ENCODE measurements at regions not wholly inside any gene's neighbourhood (a gene's known extent, or its start where the extent isn't known, plus 50 kb on each side); places are given as distances from the start of the nearest gene placed in this dataset.
"Not testable (repeated sequence)": the region's sequence is repeated elsewhere in the genome, so short reads cannot be mapped to it uniquely, and the experiment has no call there.

DNA sequence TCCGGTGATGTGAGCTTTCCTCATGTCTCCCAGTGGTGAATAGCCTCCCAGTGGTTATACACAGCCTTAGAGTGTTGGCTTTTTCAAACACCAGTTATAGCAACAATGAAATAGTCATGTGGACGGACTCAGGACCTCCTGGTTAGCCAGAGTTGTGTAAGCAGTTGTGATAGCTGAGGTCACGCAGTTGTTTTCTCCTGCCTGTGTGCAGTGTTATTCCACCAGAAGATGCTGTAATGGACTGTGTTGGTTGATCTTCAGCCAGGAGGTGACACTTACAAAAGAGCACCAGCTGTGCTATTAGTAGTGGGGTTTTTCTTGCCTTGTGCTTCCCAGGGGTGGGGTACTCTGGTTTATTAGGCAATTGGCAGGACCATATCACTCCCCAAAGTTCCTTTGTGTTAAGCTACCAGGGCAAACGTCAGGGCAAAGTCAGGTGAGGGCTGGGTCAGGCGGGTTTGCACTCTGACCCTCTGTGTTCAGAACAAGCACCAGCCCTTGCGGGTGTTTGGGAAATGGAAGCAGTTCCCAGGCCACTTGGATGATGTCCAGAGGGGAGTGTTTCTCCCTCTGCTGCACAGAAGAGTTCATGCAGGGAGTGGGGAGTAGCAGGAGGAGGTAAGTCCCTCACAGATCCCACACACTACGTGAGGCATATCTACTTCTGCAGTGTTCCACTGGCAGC lies 252.6 kb downstream of the TMEM47 start:
- no peak for DNase-seq

DNA sequence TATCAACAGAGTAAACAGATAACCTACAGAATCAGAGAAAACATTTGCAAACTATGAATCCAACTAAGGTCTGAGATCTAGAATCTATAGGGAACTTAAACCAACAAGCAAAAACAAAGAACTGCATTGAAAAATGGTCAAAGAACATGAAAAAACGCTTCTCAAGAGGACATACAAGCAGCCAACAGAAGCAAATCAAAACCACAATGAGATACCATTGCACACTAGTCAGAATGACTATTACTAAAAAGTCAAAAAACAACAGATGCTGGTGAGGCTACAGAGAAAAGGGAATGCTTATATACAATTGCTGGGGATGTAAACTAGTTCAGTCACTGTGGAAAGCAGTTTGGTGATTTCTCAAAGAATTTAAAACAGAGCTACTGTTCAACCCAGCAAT lies 255.7 kb downstream of the TMEM47 start:
- DNase-seq, result no peak

DNA sequence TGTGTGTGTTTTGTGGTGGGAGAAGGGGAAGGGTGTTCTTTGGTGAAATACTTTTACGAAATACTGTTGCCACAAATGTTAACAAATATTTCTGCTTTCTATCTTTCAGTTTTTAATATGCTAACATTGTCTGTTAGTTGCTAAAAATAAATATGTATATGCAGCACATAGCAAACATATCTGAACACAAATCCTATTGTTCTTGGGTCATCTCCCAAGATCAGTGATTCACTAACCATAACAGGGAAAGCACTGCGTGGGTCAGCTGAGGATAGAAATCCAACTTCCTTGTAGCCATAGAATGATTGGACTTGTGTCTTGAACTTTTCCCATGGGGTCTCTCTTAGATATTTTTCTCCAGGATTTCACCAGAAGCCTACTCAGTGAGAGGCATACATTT lies 250.3 kb upstream of the FAM47A start:
- DNase-seq, result no peak

DNA sequence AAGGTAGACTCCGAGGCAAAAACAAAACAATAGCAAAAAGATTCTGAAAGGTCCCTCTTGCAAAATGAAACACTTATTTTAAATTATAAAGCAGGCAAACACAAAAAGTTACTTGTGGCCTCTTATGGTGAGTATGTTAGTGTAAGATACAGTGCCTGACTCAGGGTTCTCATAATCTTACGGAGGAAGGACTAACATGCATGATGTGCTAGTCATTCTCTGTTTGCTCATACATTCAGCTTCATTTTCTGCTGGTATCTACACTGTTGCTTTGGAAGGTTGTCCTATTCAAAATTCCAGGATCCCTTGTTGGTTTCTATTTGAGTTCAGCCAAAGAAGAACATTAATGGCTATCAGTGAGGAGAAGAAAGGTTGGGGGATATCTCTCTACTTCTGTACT lies 249.1 kb upstream of the FAM47A start:
- DNase-seq, result no peak

DNA sequence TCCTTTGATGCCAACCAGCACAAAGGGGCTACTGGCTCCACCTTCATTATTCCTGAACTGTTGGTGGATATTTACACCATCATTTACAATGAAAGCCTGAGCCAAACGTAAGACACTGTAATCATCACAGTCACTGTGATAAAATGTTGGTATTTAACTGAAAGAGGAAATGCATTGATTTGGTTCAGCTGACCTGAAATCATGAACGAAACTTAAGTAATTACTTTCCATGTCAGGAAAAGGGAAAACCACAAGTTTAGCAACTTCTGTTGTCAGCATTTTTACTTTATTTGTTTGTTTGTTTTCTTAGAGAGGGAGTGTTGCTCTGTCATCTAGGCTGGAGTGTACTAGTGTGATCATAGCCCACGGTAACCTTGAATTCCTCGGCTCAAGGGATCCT lies 247.8 kb upstream of the FAM47A start:
- DNase-seq, result no peak

DNA sequence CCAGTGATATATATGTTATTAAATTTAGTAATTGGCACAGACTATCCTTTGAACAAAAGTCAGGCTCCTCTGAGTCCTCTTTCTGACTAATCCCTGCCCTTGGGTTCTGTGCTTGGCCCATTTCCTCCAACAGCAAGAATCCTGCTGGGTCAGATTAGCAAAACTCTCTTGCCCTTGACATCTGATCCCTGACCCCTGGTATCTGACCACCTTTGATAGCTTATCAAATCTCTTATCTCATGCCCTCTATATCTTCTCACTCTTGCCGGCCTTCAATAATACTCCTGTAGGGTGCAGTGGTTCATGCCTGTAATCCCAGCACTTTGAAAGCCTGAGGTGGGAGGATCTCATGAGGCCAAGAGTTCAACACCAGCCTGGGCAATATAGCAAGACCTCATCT lies 245.5 kb upstream of the FAM47A start:
- DNase-seq, result no peak

DNA sequence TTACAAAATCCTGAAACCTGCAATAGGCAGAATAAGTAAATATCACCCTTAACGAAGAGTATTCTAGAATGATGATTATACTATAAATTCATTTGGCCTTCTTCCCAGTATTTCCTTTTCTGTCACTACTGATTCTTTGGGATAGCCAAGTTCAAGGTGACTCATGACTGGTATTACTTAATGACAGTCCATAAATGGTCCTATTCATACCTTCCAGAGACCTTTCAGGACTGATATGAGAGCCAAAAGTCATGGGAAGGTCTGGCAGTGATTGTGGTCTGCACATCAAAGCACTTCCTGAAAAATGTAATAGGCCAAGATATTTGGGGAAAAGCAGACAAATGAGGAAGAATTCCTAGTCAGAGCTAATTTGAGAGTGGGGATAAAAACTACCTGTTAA lies 239.6 kb upstream of the FAM47A start:
- DNase-seq, result no peak

DNA sequence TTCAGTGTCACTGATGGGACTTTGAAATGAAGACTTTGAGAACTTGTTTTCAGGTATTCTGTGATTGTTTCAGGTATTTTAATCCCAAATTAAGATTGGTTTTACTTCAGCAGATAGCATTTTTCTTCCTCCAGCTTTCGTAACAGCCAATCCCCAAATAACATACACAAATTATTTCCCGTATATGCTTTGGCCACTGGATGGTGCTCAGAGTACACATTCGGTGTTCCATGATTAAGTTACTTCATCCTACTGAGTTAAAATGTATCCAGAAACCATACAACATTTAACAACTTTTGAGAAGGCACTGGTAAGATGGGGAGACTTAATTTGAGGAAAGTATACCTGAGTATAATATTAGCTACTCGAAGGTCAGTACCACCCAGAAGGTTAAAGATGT lies 233.4 kb upstream of the FAM47A start:
- DNase-seq, result no peak

DNA sequence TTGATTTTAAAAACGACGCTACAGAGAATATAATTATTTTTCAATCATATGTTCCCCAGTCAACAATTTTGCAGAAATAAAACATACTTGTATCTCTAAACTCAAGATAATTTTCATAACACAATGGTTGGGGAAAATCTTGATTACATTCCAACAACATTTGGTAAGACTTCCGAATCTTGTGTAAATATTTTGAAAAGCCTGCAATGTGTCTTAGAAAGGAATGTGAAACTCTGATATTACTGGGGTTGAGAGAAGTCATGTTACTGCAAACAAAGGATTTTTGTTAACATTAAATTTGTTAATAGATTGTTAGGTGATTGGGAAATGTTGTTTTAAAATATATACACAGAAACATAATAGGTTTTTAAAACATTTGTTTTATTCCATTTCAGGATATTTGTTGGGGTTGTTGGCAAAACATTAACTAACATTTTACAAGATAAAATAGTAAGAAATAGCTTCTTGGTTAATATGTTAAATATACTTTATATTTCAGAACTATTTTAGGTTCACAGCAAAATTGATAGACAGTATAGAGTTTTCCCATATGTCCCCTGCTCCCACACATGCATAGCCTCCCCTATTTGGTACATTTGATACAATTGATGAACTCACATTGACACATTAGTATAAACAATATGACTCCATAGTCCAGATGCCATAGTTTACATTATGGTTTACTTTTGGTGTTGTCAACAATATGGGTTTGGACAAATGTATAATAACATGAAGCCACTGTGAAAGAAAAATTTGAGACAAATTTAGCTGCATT lies 218.6 kb upstream of the FAM47A start:
- no peak for DNase-seq

DNA sequence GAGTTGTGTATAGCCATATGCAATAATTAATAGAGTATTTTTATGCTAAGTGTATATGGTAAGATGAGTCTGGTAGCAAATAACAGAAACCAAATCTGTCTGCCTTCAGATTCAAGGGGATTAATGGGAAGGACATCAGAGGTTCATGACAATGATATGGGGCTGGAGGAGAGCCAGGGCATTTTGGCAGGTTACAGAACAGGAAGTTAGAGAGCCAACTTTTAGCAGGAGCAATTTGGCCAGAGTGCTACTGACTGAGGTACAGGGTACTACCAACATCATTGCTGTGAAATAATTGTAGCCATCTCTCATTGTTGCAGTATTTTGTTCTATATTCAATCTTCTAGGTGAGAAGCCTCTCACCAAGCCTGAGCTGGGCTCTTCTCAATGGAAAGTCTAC lies 210.9 kb upstream of the FAM47A start:
- no peak for DNase-seq

DNA sequence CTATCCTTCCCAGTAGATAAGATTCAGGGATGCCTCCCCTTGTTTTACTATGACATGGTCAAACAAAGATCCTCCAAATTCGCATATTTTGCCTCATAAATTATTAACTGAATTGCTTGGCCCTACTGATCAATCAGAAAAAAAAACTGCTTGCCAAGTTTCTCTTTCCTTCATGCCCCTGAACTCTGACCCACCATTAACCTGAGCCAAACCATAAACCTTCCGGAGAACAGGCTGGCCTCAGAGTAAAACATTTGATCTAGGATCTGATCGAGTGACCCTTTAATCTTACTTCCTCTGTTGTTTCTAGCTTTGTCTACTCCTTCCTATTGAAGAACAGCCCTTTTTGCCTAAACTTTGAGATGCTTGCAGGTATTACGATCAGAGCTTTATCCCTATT lies 209.7 kb upstream of the FAM47A start:
- no peak for DNase-seq

DNA sequence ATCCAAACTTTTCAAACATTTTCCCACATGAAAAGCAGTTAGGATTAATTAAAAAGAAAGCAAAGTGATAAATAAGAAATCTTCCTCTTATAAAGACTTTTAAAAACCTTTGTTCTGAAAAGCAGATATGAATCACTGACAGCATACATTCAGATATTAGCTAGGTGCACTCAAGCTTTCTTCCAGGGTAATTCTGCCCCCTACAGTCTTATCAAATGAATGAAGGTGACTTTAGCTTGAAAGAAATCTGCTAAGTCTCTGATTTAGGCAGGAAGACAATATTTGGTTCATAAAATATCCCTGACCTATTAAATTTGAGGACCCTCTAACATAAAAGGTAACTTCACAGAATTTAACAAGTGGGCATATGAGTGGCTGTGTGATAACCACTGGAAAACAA lies 209.1 kb upstream of the FAM47A start:
- DNase-seq, result no peak

DNA sequence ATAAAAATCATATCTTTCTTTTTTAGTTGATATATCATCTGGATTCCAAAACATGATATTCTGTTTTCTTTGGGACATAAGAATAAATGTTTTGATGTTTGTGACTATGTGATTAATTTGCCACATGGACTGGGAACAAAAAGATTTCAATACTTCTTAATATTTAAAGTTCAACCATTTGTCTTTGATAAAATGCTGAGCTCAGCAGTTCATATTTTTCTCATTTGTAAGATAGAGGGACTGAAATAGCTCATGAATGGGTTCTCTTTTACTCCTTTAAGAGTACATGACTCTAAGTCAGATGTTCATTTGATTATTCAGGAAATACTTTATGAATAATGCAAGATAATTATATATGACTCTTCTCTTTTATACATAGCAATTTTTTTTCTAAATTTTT lies 205.9 kb upstream of the FAM47A start:
- no peak for DNase-seq

DNA sequence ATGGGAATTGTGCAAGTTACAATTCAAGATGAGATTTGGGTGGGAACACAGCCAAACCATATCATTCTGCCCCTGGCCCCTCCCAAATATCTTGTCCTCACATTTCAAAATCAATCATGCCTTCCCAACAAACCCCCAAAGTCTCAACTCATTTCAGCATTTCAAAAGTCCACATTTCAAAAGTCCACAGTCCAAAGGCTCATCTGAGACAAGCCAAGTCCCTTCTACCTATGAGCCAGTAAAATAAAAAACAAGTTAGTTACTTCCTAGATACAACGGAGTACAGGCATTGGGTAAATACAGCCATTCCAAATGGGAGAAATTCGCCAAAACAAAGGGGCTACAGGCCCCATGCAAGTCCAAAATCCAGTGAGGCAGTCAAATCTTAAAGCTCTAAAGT lies 203.3 kb upstream of the FAM47A start:
- DNase-seq, result not testable (repeated sequence)

DNA sequence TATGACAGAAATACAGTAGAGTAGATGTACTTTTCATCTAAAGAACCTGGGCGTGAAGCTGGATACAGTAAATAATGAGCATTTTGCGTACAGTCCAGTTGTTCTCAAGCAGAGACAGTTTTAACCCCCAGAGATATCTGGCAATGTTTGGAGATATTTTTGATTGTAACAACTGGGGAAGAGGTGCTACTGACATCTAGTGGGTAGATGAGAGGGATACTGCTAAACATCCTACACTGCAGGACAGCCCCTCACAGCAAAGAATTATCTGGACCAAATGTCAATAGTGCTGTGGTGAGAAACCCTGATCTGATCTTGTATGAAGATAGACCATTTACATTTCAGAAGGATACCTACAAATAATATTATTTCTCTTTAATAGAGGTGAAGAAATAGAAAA lies 200.2 kb upstream of the FAM47A start:
- no peak for DNase-seq

DNA sequence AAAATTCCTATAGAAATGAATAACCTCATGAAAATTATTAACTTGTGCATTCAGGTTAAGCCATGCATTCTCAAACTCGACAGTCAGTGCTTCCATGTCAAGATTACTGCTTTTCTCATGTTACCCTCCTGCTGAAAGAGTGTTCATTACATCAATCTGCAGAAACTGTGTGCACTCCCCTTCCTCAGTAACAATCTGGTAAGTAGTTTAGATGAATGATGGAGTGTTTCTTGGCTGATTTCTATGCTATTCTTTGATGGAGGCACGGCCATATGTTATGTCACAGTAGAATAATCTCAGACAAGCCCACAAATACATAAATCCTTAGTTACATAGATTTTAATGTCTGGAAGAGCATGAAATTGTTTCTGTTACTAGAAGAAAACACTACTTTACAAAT lies 193.3 kb upstream of the FAM47A start:
- DNase-seq, result no peak

DNA sequence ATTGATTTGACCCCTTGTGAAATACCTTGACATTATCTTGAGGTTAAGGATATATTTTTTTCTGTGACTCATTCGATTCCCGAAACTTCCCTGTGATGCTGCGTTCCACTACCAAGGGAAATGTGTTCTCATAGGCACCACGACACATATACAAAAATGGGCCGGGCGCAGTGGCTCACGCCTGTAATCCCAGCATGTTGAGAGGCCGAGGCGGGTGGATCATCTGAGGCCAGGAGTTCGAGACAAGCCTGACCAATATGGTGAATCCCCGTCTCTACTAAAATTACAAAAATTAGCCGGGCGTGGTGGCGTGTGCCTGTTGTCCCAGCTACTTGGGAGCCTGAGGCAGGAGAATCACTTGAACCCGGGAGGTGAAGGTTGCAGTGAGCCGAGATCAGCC lies 188.3 kb upstream of the FAM47A start:
- not testable (repeated sequence) for DNase-seq

DNA sequence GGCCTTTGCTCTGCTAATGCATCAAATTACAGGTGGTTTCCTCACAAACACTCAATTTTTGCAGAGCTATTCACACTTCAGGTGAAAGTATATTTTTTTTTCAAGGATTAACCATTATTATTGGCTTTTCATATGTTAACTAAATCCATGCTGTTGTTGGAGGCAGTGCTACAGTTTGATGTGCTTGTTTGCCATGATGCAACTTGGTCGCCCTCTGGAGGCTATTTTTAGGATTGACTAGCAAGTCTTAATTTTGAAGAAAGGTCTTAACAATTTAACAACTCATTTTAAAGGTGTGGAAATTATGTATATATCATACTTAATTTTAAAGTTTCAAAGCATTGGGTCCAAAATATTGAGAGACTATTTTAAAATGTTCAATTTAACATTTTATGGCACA lies 168.8 kb upstream of the FAM47A start:
- DNase-seq, result peak; percentile 7

DNA sequence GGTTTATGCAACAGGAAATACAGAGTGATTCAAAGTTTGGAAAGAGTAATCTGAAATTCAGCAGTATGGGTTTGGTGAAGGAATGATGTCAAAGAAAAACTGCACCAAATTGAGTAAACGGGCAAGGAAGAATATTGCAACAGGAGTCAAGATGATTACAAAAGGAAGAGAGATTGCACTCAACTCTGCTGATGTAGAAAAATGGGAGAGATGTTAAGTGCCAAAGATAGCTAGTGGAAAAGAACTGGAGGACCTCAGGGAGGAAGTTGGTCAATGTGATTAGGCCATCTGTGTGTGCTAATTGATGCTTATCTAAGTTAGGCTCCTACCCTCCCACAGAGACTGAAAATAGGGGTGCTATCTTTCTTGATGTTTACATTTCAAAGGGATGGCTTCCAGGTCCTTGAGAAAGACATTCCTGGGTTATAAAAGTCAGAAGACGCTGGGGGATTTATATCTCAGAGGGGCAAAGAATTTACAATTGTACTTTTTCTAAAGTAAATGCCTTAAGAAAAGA lies 167.4 kb upstream of the FAM47A start:
- no peak for DNase-seq

DNA sequence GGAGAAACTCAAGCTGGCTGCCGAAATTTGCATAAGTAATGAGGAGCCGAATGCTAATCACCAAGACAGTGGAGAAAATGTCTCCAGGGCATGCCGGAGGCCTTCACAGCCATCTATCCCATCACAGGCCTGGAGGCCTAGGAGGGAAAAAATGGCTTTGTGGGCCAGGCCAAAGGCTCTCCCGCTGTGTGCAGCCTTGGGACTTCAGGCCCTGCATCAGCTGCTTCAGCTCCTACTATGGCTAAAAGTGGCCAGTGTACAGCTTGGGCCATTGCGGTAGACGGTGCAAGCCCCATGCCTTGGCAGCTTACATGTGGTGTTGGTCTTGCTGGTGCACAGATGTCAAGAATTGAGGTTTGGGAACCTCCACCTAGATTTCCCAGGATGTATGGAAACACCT lies 162.6 kb upstream of the FAM47A start:
- no peak for DNase-seq

DNA sequence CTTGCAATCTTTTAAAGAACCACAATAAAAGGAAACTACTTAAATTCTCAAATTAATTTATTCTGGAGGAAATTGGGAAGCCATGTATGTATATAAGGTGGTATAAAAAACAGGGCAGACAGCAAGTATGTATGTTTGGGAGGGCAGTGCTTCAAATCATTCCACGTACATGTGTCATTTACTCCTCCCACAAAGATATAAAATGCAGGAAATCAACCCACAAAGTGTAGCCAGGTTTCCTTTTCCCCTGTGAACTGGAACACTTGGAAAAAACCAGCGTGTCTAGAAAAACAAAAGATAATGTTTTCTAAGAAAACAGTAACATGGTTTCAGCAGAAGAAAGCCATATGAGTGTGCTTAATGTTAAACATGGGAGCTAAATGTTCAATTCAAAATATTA lies 156.7 kb upstream of the FAM47A start:
- DNase-seq, result no peak

DNA sequence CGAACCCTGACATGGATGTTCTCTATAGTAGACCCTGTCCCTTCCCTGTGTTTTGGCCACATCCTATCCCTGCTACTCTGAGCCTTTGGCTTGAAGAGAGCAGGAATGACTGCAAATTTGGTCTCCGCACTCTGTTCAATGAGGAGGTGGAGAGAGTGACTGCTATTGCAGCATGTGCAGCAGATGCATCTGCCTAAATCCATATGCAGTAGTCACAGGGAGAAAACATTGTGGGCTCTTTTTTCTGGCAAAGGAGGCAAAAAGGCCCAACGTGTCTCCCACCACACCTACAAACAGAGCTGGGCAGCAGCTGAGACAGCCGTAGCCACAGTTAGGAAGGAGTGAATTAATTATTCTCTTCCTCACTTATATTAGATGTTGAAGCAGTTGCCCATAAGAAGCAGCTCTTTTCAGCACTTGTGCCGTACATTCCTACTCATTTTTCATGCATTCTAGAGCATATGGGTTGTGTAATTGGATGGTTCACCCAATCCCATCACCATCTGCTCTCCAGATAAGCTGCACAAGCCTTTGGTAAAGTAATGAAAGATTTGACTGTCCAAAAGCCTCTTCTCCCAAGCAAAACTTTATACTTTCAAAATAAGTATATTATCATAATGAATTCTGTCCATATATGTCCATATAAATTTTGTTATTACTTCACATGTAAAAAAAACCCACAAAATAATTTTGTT lies 147.9 kb upstream of the FAM47A start:
- no peak for DNase-seq

DNA sequence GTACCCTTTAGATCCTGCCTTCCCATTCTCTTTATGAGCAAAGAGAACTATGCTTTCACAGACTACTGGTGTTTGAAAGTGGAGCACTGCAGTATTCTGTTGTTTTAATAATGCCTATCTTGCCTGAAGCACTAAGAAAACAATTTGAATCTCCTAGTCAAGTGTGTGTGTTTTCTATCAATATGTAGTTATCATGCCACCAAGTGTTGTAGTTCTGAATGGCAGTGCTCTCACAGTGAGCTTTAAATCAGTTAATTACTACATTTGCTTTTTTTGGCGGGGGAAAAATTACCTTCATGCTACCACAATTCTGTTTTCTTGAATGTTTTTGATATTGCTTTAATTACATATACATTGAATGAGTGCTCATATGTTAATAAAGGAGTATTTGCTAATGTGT lies 143.6 kb upstream of the FAM47A start:
- no peak for DNase-seq

DNA sequence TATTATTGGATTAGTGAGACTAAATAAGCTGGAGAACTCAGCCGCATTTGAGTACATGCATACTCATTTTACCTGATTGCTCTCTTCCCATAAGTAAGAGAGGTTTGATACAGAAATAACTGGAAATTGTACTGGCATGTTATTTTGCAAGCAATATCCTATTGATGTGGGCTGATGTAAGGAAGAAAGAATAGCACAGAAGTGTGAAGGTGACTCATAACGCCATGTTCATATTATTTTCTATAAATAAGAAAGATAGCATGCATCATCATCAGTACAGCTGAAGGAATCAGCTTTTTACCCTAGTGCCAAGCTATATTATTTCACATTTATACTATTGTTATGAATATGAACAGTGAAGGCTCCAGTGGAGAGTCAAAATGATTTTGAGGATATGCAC lies 138.3 kb upstream of the FAM47A start:
- no peak for DNase-seq
